A549 (cell line): ENCODE measurements at regions not wholly inside any gene's neighbourhood (a gene's known extent, or its start where the extent isn't known, plus 50 kb on each side); places are given as distances from the start of the nearest gene placed in this dataset.

ENCODE experiments used
- CBX8 ChIP-seq: fragments of 200-600 bp; sonication (generic); IDR thresholded peaks from 2 replicates; pipeline ENCODE4 v1.6.1; 2016
- CEBPB ChIP-seq, 2 experiments: fragments of >200 bp in 1 of 2; sonication (Bioruptor Twin) in 1 of 2; formaldehyde crosslinking in 1 of 2; IDR thresholded peaks; 2 replicates each; pipeline ENCODE4 v1.6.1; 2012 to 2016
- CHD4 ChIP-seq: fragments of 200-600 bp; sonication (generic); IDR thresholded peaks from 2 replicates; pipeline ENCODE4 v1.6.1; 2016; ENCODE audit warnings: antibody characterized with exemption, mild to moderate bottlenecking, borderline replicate concordance
- RFX5 ChIP-seq: fragments of 450-650 bp; IDR thresholded peaks from 2 replicates; pipeline ENCODE4 v1.7.1; 2014; ENCODE audit warnings: antibody characterized with exemption, mild to moderate bottlenecking, moderate library complexity
- TF ChIP-seq, protein P1 (sequence below): fragments of >200 bp; sonication (Bioruptor Twin); formaldehyde crosslinking; IDR thresholded peaks from 3 replicates; pipeline ENCODE4 v1.5.1; 2016
- TF ChIP-seq, protein P2 (sequence below): IDR thresholded peaks from 2 replicates; pipeline ENCODE4 v1.6.1; 2012
- TF ChIP-seq, protein P3 (sequence below): fragments of 450-650 bp; IDR thresholded peaks from 2 replicates; pipeline ENCODE4 v1.6.1; 2014; ENCODE audit warnings: antibody characterized with exemption

- TF ChIP-seq, protein P1, sequence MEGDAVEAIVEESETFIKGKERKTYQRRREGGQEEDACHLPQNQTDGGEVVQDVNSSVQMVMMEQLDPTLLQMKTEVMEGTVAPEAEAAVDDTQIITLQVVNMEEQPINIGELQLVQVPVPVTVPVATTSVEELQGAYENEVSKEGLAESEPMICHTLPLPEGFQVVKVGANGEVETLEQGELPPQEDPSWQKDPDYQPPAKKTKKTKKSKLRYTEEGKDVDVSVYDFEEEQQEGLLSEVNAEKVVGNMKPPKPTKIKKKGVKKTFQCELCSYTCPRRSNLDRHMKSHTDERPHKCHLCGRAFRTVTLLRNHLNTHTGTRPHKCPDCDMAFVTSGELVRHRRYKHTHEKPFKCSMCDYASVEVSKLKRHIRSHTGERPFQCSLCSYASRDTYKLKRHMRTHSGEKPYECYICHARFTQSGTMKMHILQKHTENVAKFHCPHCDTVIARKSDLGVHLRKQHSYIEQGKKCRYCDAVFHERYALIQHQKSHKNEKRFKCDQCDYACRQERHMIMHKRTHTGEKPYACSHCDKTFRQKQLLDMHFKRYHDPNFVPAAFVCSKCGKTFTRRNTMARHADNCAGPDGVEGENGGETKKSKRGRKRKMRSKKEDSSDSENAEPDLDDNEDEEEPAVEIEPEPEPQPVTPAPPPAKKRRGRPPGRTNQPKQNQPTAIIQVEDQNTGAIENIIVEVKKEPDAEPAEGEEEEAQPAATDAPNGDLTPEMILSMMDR = no peak
- TF ChIP-seq RFX5 (no peak), CHD4 (no peak), CBX8 (no peak), CEBPB (IDR thresholded peaks at IDR 0.05) (no peak)
- TF ChIP-seq, protein P2, sequence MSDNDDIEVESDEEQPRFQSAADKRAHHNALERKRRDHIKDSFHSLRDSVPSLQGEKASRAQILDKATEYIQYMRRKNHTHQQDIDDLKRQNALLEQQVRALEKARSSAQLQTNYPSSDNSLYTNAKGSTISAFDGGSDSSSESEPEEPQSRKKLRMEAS = no peak
- TF ChIP-seq, protein P3, sequence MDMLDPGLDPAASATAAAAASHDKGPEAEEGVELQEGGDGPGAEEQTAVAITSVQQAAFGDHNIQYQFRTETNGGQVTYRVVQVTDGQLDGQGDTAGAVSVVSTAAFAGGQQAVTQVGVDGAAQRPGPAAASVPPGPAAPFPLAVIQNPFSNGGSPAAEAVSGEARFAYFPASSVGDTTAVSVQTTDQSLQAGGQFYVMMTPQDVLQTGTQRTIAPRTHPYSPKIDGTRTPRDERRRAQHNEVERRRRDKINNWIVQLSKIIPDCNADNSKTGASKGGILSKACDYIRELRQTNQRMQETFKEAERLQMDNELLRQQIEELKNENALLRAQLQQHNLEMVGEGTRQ = no peak
Observed at GRCh38 chr9:103474156-103474555, 479.0 kb downstream of the CYLC2 start.
